GM12801 (cell line): ENCODE measurements at regions not wholly inside any gene's neighbourhood (a gene's known extent, or its start where the extent isn't known, plus 50 kb on each side); places are given as distances from the start of the nearest gene placed in this dataset.

Experiments
- CTCF ChIP-seq: IDR thresholded peaks from one replicate; pipeline ENCODE4 v1.5.1; 2011; ENCODE audit warnings: control low read depth; ENCODE audit not compliant: insufficient read length; ENCODE audit errors: extremely low read depth

DNA sequence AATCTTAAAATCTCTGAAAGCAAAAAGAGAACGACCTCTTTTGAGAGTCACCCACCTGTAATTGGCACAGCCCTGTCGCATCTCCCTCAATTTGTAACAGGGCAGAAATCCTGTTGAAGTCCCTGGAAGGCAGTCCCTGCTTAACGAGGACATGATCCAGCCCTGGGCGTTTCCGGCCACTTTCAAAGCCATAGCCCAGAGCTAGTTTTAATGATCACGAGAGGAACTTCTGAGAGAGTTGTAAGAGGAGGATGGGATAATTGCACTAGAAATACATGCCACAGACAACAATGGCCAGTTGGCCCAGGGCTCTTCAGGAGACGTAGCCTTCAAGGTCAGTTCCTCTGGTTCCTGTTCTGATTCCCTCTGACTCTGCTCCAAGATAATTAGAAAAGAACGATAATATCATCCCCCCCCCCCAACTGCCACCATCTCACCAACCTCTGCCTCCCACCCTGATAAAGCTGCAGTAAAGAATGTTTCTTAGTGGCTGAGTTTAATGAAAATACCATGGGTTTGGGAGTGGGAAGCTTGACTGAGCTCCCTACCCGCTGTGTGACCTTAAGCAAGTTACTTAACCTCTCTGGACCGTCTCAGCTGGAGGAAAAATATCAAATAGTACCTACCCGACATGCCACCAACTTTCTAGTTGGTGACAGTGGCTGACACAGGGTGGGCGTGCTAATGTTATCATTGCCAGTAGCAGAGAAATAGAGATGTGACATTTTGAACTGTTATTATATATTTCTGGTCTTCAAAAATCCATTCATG is 140.0 kb downstream of the OMA1 start:
- TF ChIP-seq CTCF, result no peak

DNA sequence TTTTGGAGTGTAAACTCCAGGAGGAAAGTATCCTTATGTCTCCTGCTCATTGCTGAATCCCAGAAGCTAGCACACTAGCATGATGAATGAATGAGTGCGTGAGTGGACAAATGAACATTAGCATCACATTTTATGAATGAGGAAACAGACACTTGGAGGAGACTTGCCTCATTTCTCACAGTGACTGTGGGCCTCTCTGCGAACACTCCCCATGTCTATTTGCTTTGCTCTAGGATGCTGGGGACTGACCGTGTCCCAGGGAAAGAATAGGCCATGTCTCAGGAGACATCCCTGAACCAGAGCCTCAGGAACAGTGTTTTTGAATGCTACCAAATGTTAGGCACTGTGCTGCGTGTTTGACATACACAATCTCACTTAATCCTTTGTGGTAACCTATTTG is 140.9 kb downstream of the OMA1 start:
- TF ChIP-seq CTCF, result no peak

DNA sequence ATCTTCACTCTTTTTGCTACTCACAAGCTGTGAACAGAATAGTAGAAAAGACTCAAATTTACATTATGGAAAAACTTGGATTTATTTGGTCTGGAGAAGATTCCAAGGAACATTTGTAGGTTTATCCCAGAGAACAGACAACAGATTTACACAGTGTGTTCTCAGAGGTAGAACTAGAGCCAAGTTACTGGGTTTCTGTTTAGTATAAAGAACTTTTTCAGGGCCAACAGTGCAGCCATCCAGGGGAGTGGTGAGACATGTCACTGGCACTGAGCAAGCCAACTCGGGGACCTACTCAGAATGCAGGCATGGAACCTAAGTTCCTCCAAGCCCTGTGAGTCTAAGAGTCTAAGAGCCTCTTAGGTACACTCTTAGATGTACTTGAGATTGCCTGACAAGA is 142.6 kb downstream of the OMA1 start:
- no peak for TF ChIP-seq CTCF

DNA sequence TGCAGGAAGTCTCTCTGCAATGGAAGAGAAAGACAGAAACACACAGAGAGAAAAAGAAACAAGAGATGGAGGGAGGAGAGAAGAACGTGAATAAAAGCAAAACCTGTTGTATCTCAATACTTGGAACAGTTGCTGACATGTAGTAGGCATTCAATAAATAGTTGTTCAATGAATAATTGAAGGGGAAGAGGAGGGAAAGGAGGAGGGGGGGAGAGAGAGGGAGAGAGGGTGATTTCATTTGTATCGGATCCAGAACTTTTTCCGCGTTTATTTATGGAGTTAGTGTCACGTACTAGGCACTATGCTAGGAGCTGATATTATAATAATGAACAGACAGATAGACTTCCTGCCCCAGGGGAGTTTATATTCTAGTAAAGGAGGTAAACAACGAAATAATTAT is 144.1 kb downstream of the OMA1 start:
- TF ChIP-seq CTCF, result no peak

DNA sequence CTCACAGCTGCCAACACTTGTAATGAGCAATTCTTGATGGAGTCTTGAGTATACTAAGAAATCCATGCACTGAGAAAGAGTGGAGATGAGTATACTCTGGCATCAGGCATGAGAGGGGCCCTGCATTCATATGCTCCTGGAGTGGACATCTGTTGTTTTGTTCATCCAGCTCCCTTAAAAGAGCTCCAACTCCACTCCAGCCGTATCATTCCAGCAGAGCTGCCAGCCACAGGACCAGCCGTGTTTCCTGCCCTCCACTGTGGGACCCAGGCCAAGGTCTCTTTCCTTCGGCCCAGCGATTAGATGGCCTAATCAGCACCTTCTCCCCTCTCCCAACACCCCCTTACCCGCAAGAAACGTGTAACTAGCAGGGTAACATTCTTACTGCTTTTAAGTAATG is 144.5 kb downstream of the OMA1 start:
- no peak for TF ChIP-seq CTCF

GRCh38 chr1:58399176-58399575 is 147.3 kb downstream of the OMA1 start:
- no peak for TF ChIP-seq CTCF

- no peak for TF ChIP-seq CTCF
These were observed 147.8 kb downstream of the OMA1 start for GRCh38 chr1:58398714-58399113.
